ENCODE measurements at regions not wholly inside any gene's neighbourhood (a gene's known extent, or its start where the extent isn't known, plus 50 kb on each side); places are given as distances from the start of the nearest gene placed in this dataset.

- DNase-seq = no peak
These were observed 107.3 kb upstream of the LPP start for GRCh38 chr3:188046561-188047211.

- DNase-seq = no peak
These were observed 106.4 kb upstream of the LPP start for GRCh38 chr3:188047536-188047935.

- peak in 1 of 2 donors; percentile 30 for DNase-seq
These were observed 104.1 kb upstream of the LPP start for GRCh38 chr3:188049606-188050530.

GRCh38 chr3:188051801-188052168, 102.2 kb upstream of the LPP start:
- DNase-seq = no peak

- DNase-seq = no peak
These were observed 101.6 kb upstream of the LPP start for GRCh38 chr3:188052169-188053035.

GRCh38 chr3:188053036-188053340, 101.0 kb upstream of the LPP start:
- no peak for DNase-seq

- no peak for DNase-seq
These were observed 100.1 kb upstream of the LPP start for GRCh38 chr3:188053710-188054380.

- no peak for DNase-seq
These were observed 99.4 kb upstream of the LPP start for GRCh38 chr3:188054541-188054940.

GRCh38 chr3:188055388-188055787, 98.6 kb upstream of the LPP start:
- DNase-seq = no peak

- DNase-seq = no peak
These were observed 96.8 kb upstream of the LPP start for GRCh38 chr3:188057124-188057523.

GRCh38 chr3:188058569-188059184, 95.3 kb upstream of the LPP start:
- DNase-seq = no peak

- DNase-seq = no peak
These were observed 94.6 kb upstream of the LPP start for GRCh38 chr3:188059351-188059750.

GRCh38 chr3:188060264-188060835, 93.6 kb upstream of the LPP start:
- no peak for DNase-seq

- peak; percentile 37 to 40 for DNase-seq
These were observed 93.0 kb upstream of the LPP start for GRCh38 chr3:188060840-188061544.

GRCh38 chr3:188062216-188062615, 91.7 kb upstream of the LPP start:
- no peak for DNase-seq

GRCh38 chr3:188064831-188065493, 89.0 kb upstream of the LPP start:
- no peak for DNase-seq

- no peak for DNase-seq
These were observed 87.8 kb upstream of the LPP start for GRCh38 chr3:188066141-188066540.

GRCh38 chr3:188067932-188068331, 86.0 kb upstream of the LPP start:
- no peak for DNase-seq

GRCh38 chr3:188068342-188068741, 85.6 kb upstream of the LPP start:
- DNase-seq = no peak

GRCh38 chr3:188071636-188072035, 82.3 kb upstream of the LPP start:
- no peak for DNase-seq

- no peak for DNase-seq
These were observed 77.8 kb upstream of the LPP start for GRCh38 chr3:188076176-188076575.
